HG03280 (cell line): ENCODE measurements at regions not wholly inside any gene's neighbourhood (a gene's known extent, or its start where the extent isn't known, plus 50 kb on each side); places are given as distances from the start of the nearest gene placed in this dataset.
"Not testable (repeated sequence)": the region's sequence is repeated elsewhere in the genome, so short reads cannot be mapped to it uniquely, and the experiment has no call there.

Experiments used
- ATAC-seq: cut with Tn5 transposase; IDR thresholded peaks from one replicate; pipeline ENCODE4 v1.9.1; 2021; ENCODE audit warnings: mild to moderate bottlenecking, moderate library complexity; ENCODE audit not compliant: unreplicated experiment

DNA sequence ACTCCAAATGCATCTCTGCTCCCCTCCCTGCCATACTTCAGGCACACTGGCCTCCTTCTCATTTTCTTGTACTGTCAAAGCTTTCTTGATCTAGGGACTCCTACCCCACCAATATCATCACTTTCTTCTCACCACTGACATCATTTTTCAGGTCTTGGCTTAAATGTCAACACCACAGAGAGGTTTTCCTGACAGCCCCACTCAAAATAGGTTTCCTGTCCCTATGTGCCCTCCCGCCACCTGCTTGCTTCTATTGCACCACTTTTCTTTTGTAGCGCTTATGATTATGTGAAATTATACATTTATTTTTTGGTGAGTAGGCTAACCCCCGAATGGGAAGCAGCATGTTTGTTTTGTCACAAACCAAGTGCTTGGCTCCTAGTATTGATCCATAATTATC is 164.6 kb downstream of the NDFIP2 start:
- no peak for ATAC-seq

- no peak for ATAC-seq
Measured at GRCh38 chr13:79642596-79642995, 161.6 kb downstream of the NDFIP2 start.

GRCh38 chr13:79637133-79637763 is 156.3 kb downstream of the NDFIP2 start:
- ATAC-seq = no peak

- no peak for ATAC-seq
Measured at GRCh38 chr13:79631051-79631659, 150.2 kb downstream of the NDFIP2 start.

- no peak for ATAC-seq
Measured at GRCh38 chr13:79628463-79628862, 147.5 kb downstream of the NDFIP2 start.

DNA sequence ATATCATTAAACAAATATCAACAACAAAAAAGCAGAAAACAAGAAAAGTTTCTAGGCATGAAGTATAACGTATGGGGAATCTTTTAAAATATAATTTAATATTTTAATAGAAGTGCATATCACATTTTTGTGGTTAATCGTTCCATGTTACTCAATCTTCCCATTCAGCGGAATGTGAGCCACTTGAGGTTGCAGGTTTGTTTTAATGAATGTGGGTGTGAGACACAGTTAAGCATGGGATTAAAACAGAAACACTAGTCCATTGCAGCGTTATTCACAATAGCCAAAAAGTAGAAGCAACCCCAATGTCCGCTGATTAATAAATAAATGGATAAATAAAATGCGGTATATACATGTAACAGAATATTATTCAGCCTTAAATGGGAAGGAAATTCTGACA is 146.0 kb downstream of the NDFIP2 start:
- ATAC-seq = no peak

- ATAC-seq = no peak
Measured at GRCh38 chr13:79625517-79625916, 144.6 kb downstream of the NDFIP2 start.

DNA sequence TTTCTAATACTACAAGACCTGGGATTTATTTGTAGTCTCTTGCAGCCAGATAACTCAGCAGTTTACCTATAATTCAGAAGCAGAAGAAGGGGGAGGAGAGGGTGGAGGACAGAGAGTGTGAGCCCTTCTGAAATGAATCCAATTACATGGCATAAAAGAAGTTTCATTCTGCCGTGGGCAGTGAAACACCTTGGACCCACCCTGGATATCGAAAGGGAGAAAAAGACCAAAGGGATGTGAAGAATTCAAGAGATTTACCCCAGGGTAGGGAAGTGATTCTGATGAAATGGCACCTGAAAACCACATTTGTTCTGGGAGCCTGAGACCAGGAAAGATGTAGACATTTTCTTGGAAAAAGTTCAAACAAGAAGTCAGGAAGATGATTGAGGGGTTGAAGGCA is 140.9 kb downstream of the NDFIP2 start:
- ATAC-seq = no peak

DNA sequence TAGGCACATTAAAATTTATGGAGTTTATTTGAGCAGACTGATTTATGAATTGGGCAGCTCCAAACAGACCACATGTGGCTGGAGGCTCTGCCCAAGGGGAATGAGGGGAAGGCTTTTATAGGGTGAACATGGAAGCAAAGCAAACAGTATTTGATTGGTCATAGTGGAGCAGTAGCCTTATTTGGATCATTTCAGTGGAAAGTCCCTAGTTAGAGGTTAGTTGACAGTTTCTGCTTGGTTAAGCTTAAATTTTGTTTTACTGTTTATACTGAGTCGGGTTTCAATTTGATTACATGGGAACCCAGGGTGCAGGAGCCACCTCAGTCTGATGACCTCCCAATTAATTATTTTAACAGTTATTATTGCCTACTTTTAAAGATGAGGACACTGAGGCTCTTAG is 140.5 kb downstream of the NDFIP2 start:
- no peak for ATAC-seq

DNA sequence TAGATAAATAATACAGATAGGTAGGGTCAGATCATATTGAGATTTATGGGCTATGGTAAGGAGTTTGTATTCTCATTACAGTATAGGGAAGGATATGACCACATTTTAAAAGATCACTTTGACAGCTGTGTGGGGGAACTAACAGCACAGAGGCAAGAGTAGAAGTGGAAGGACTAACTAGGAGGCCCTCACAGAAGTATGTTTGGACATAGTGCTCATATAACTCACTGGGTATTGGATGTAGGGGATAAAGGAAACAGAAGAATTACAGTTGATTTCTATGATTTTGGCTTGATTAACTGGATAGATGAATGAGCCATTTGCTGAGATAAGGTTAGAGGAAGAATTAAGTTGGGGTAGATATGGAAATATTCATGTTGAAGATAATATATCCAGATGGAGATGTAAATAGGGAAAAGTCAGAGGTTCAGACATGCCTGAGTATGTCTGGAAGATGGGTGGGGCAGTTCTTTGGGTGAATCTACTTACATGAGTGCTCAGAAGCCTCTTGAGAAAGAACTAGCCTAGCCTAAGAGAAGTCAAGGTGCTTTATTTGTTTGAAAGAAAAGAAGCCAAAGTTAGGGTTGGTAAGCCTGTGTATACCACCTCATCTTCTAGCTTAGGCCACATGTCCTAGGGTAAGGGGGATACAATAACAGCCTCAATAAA is 133.4 kb downstream of the NDFIP2 start:
- ATAC-seq = no peak

- ATAC-seq = no peak
Measured at GRCh38 chr13:79612604-79613003, 131.6 kb downstream of the NDFIP2 start.

DNA sequence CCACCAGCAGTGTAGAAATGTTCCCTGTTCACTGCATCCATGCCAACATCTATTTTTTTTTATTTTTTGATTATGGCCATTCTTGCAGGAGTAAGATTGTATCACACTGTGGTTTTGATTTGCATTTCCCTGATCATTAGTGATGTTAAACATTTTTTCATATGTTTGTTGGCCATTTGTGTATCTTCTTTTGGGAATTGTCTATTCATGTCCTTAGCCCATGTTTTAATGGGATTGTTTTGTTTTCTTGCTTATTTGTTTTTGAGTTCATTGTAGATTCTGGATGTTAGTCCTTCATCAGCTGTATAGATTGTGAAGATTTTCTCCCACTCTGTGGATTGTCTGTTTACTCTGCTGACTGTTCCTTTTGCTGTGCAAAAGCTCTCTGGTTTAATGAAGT is 126.9 kb downstream of the NDFIP2 start:
- ATAC-seq = not testable (repeated sequence)
